ENCODE measurements at regions not wholly inside any gene's neighbourhood (a gene's known extent, or its start where the extent isn't known, plus 50 kb on each side); places are given as distances from the start of the nearest gene placed in this dataset.

- Mint-ChIP-seq H3K4me1 (ENCODE audit: low read depth, unreplicated experiment) (no peaks in the 10 kb centered on the region), H3K27ac (ENCODE audit: unreplicated experiment) (no peak overlapping the region), H3K9me3 (ENCODE audit: unreplicated experiment) (no peaks in the 10 kb centered on the region), H3K36me3 (ENCODE audit: insufficient read depth, unreplicated experiment) (no peaks in the 10 kb centered on the region), H3K4me3 (ENCODE audit: unreplicated experiment) (no peak overlapping the region), H3K27me3 (ENCODE audit: insufficient read depth, unreplicated experiment) (peaks cover 5% of the 10 kb centered on the region)
- ChIA-PET CTCF (interaction anchor here (0.6 kb wide), 1 partner anchor 424 kb away, joined by 3 read pairs; no protein-coding TSS in a partner anchor), POLR2A (no interaction called here)
- BruUV-seq (replicated peaks), result no TSS peak
- Histone ChIP-seq H3K4me1 (no peaks in the 10 kb centered on the region), H3K4me3 (ENCODE audit: low read depth, low read length) (no peak overlapping the region), H3K36me3 (ENCODE audit: control insufficient read depth, insufficient read depth, low read length) (no peaks in the 10 kb centered on the region), H3K27me3 (replicated peaks; ENCODE audit: control insufficient read depth, insufficient read depth, low read length) (no peaks in the 10 kb centered on the region), H3K9me3 (no peaks in the 10 kb centered on the region)
- no peak for DNase-seq
- TF ChIP-seq, protein P1, sequence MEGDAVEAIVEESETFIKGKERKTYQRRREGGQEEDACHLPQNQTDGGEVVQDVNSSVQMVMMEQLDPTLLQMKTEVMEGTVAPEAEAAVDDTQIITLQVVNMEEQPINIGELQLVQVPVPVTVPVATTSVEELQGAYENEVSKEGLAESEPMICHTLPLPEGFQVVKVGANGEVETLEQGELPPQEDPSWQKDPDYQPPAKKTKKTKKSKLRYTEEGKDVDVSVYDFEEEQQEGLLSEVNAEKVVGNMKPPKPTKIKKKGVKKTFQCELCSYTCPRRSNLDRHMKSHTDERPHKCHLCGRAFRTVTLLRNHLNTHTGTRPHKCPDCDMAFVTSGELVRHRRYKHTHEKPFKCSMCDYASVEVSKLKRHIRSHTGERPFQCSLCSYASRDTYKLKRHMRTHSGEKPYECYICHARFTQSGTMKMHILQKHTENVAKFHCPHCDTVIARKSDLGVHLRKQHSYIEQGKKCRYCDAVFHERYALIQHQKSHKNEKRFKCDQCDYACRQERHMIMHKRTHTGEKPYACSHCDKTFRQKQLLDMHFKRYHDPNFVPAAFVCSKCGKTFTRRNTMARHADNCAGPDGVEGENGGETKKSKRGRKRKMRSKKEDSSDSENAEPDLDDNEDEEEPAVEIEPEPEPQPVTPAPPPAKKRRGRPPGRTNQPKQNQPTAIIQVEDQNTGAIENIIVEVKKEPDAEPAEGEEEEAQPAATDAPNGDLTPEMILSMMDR (IDR thresholded peaks at IDR 0.05; ENCODE audit: insufficient read depth in 1 of 2, low read depth in 1 of 2, low read length in 1 of 2, severe bottlenecking in 1 of 2, unreplicated experiment in 1 of 2), result no peak
- intact Hi-C loops (cut with micrococcal nuclease; ENCODE audit: unreplicated experiment), result no loop called here
These were observed 422.0 kb upstream of the ID2 start for GRCh38 chr2:8259841-8260178.

GRCh38 chr2:8260213-8260612 is 421.6 kb upstream of the ID2 start:
- H3K4me3 ChIP-seq (ENCODE audit: low read depth, low read length), result no peak overlapping the region
- no TSS peak for BruUV-seq (replicated peaks)
- no peaks in the 10 kb centered on the region for H3K36me3 ChIP-seq (ENCODE audit: control insufficient read depth, insufficient read depth, low read length)
- Mint-ChIP-seq H3K27me3 (ENCODE audit: insufficient read depth, unreplicated experiment) (peaks cover 5% of the 10 kb centered on the region), H3K27ac (ENCODE audit: unreplicated experiment) (no peak overlapping the region), H3K36me3 (ENCODE audit: insufficient read depth, unreplicated experiment) (no peaks in the 10 kb centered on the region), H3K4me3 (ENCODE audit: unreplicated experiment) (no peak overlapping the region), H3K4me1 (ENCODE audit: low read depth, unreplicated experiment) (no peaks in the 10 kb centered on the region), H3K9me3 (ENCODE audit: unreplicated experiment) (no peaks in the 10 kb centered on the region)
- no peaks in the 10 kb centered on the region for H3K9me3 ChIP-seq
- TF ChIP-seq, protein P1 (IDR thresholded peaks at IDR 0.05; ENCODE audit: insufficient read depth in 1 of 2, low read depth in 1 of 2, low read length in 1 of 2, severe bottlenecking in 1 of 2, unreplicated experiment in 1 of 2), result no peak
- H3K27me3 ChIP-seq (replicated peaks; ENCODE audit: control insufficient read depth, insufficient read depth, low read length), result no peaks in the 10 kb centered on the region
- CTCF ChIA-PET, result interaction anchor here (0.6 kb wide), 1 partner anchor 424 kb away, joined by 3 read pairs; no protein-coding TSS in a partner anchor
- POLR2A ChIA-PET, result no interaction called here
- H3K4me1 ChIP-seq, result no peaks in the 10 kb centered on the region
- intact Hi-C loops (cut with micrococcal nuclease; ENCODE audit: unreplicated experiment), result no loop called here
- no peak for DNase-seq

- ChIA-PET POLR2A (no interaction called here), CTCF (no interaction called here)
- Mint-ChIP-seq H3K4me1 (ENCODE audit: low read depth, unreplicated experiment) (no peaks in the 10 kb centered on the region), H3K27ac (ENCODE audit: unreplicated experiment) (no peak overlapping the region), H3K9me3 (ENCODE audit: unreplicated experiment) (no peaks in the 10 kb centered on the region), H3K27me3 (ENCODE audit: insufficient read depth, unreplicated experiment) (peaks cover 5% of the 10 kb centered on the region), H3K4me3 (ENCODE audit: unreplicated experiment) (no peak overlapping the region), H3K36me3 (ENCODE audit: insufficient read depth, unreplicated experiment) (no peaks in the 10 kb centered on the region)
- TF ChIP-seq, protein P1 (IDR thresholded peaks at IDR 0.05; ENCODE audit: insufficient read depth in 1 of 2, low read depth in 1 of 2, low read length in 1 of 2, severe bottlenecking in 1 of 2, unreplicated experiment in 1 of 2), result no peak
- no peak for DNase-seq
- intact Hi-C loops (cut with micrococcal nuclease; ENCODE audit: unreplicated experiment), result no loop called here
- BruUV-seq (replicated peaks), result no TSS peak
- no peaks in the 10 kb centered on the region for H3K36me3 ChIP-seq (ENCODE audit: control insufficient read depth, insufficient read depth, low read length)
- H3K4me1 ChIP-seq, result no peaks in the 10 kb centered on the region
- no peaks in the 10 kb centered on the region for H3K9me3 ChIP-seq
- no peak overlapping the region for H3K4me3 ChIP-seq (ENCODE audit: low read depth, low read length)
- H3K27me3 ChIP-seq (replicated peaks; ENCODE audit: control insufficient read depth, insufficient read depth, low read length), result no peaks in the 10 kb centered on the region
These were observed 418.0 kb upstream of the ID2 start for GRCh38 chr2:8263901-8264300.

Data from Caco-2 (cell line).